ENCODE measurements at regions not wholly inside any gene's neighbourhood (a gene's known extent, or its start where the extent isn't known, plus 50 kb on each side); places are given as distances from the start of the nearest gene placed in this dataset.
A peak's percentile ranks its signal among the peaks of the same experiment; 100 is the strongest.

- DNase-seq = no peak
Measured at GRCh38 chr1:42096554-42096953, 56.7 kb upstream of the GUCA2B start.

GRCh38 chr1:42089246-42089645, 64.0 kb upstream of the GUCA2B start:
- DNase-seq = no peak

- no peak for DNase-seq
Measured at GRCh38 chr1:42086146-42086545, 67.1 kb upstream of the GUCA2B start.

GRCh38 chr1:42085596-42085995, 67.6 kb upstream of the GUCA2B start:
- no peak for DNase-seq

- DNase-seq = no peak
Measured at GRCh38 chr1:42081475-42081874, 71.7 kb upstream of the GUCA2B start.

- DNase-seq = no peak
Measured at GRCh38 chr1:42075179-42075578, 78.0 kb upstream of the GUCA2B start.

GRCh38 chr1:42070996-42071395, 82.2 kb upstream of the GUCA2B start:
- DNase-seq = no peak

- no peak for DNase-seq
Measured at GRCh38 chr1:42057800-42058199, 95.4 kb upstream of the GUCA2B start.

GRCh38 chr1:42056460-42056859, 96.8 kb upstream of the GUCA2B start:
- no peak for DNase-seq

- no peak for DNase-seq
Measured at GRCh38 chr1:42055061-42055460, 98.1 kb upstream of the GUCA2B start.

GRCh38 chr1:42052072-42052699, 101.0 kb upstream of the GUCA2B start:
- DNase-seq = no peak

- peak; percentile 5 for DNase-seq
Measured at GRCh38 chr1:42047508-42047880, 105.7 kb upstream of the GUCA2B start.

- no peak for DNase-seq
Measured at GRCh38 chr1:42046761-42047507, 106.3 kb upstream of the GUCA2B start.

GRCh38 chr1:42044346-42044745, 108.9 kb upstream of the GUCA2B start:
- DNase-seq = no peak

- no peak for DNase-seq
Measured at GRCh38 chr1:42043811-42044210, 109.4 kb upstream of the GUCA2B start.

- no peak for DNase-seq
Measured at GRCh38 chr1:42043182-42043581, 110.0 kb upstream of the GUCA2B start.

- DNase-seq = no peak
Measured at GRCh38 chr1:42041031-42041430, 112.2 kb upstream of the GUCA2B start.

- no peak for DNase-seq
Measured at GRCh38 chr1:42040159-42040558, 113.1 kb upstream of the GUCA2B start.

- DNase-seq = no peak
Measured at GRCh38 chr1:42038261-42038660, 114.9 kb upstream of the GUCA2B start.

GRCh38 chr1:42037586-42037985, 115.6 kb upstream of the GUCA2B start:
- no peak for DNase-seq

- DNase-seq = peak; percentile 72
Measured at GRCh38 chr1:42037161-42037560, 116.0 kb upstream of the GUCA2B start.

- DNase-seq = peak; percentile 93
Measured at GRCh38 chr1:42035830-42036604, 117.2 kb upstream of the GUCA2B start.

- peak; percentile 35 for DNase-seq
Measured at GRCh38 chr1:42035205-42035829, 116.6 kb upstream of the HIVEP3 start.
